ENCODE measurements at regions not wholly inside any gene's neighbourhood (a gene's known extent, or its start where the extent isn't known, plus 50 kb on each side); places are given as distances from the start of the nearest gene placed in this dataset.

DNA sequence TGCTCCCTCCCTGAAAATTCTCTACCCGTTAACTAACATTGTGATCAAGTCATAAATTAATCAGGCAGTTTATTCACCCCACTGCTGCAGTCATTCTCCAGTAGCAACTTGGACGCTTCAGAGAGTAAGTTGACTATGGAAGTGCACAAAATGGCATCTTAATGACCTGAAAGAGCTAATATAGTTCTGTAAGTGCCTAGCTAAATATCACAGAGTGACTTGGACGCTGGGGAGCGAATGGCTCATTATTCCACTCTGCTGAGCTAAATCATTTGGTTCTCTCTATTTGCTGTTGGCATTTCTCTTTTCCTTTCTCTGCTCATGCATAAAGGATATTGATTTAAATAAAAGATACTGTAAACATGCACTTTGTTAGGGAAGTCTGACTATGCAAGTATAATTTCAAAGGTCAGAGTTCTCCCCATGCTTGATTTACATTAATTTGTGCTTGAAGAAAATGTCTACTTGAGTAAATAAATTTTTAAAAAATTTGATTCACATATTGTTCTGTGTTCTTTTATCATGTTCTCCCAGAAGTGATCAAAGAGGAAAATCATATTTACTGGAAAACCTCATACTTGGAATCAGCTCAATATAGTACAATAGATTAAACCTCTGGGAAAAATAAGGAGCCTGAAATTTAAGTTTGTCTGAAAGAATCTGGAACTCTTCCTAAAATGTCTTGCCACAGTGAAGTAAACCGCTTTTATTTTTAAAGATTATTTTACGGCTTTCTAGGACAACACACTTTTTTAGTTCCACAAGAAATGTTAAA lies 169.5 kb upstream of the HAPLN1 start:
- TF ChIP-seq EP300 (IDR thresholded peaks at IDR 0.05; ENCODE audit: low read depth) = no peak
- no peak for TF ChIP-seq POLR2AphosphoS5 (IDR thresholded peaks at IDR 0.05)
- no peak for TF ChIP-seq POLR2A (IDR thresholded peaks at IDR 0.05)
- TF ChIP-seq CTCF (IDR thresholded peaks at IDR 0.05) = no peak
- no peaks in the 10 kb centered on the region for H3K4me1 ChIP-seq
- in situ Hi-C loops (cut with MboI; ENCODE audit: low pct_ligation_motif_present in 1 of 4, low pct_unique_long_range_greater_than_20kb in 1 of 4, low sequenced_read_pairs in 3 of 4) (no loop called here), intact Hi-C loops (cut with DNase I; ENCODE audit: low total_unique reads) (no loop called here)
- H3K9me3 ChIP-seq = no peaks in the 10 kb centered on the region
- H3K4me3 ChIP-seq = no peak overlapping the region
- no peak for DNase-seq
- H3K36me3 ChIP-seq = no peaks in the 10 kb centered on the region
- no peaks in the 10 kb centered on the region for H3K27me3 ChIP-seq
- 85 to 91% methylated on average over 6 of the region's 6 CpGs for WGBS, 2 donors (ENCODE audit: low coverage in 1 of 2)
- no peak overlapping the region for H3K27ac ChIP-seq

DNA sequence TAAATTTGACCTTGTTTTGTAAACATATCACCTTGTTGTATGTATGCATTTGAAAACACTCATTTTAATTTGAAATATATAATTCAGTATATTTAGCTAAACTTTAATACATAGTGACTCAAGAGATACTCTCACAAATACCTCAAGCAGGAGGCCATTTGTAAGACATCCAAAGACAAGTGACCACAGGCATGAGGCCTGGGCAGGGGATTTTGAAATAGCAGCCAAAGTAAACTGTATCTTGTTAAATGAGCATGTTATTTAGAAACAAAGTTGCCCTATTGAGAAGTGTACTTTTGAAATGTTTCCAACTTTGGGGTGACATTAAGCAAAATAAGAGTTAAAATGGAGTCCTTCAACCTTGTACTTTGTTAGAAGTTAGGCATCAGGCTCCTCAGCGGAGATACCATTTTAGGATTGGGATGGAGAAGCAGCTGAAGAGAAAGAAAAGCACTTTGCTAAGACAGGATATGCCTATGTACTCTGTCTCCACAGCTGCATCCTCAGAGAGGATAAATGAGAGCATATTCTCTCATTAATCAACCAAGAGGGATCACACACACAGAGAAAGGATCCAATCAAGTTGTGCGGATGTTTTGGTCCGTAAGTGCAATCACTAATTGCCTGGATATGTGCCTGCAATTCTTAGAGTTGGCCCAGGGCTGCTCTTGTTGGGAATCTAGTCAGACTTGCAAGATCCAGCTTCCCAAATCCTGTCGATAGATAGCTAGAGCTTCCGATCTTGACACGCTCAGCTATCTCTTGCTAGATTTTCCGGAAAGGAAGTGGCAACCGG lies 157.5 kb upstream of the HAPLN1 start:
- Histone ChIP-seq H3K27me3 (no peaks in the 10 kb centered on the region), H3K9me3 (no peaks in the 10 kb centered on the region), H3K4me1 (no peaks in the 10 kb centered on the region), H3K4me3 (no peak overlapping the region), H3K27ac (no peak overlapping the region), H3K36me3 (no peaks in the 10 kb centered on the region)
- WGBS, 2 donors (ENCODE audit: low coverage in 1 of 2) = 73 to 90% methylated on average over 6 to 8 of the region's 8 CpGs
- DNase-seq = no peak
- intact Hi-C loops (cut with DNase I; ENCODE audit: low total_unique reads) (no loop called here), in situ Hi-C loops (cut with MboI; ENCODE audit: low pct_ligation_motif_present in 1 of 4, low pct_unique_long_range_greater_than_20kb in 1 of 4, low sequenced_read_pairs in 3 of 4) (no loop called here)
- TF ChIP-seq POLR2AphosphoS5 (IDR thresholded peaks at IDR 0.05) (no peak), CTCF (IDR thresholded peaks at IDR 0.05) (no peak), POLR2A (IDR thresholded peaks at IDR 0.05) (no peak), EP300 (IDR thresholded peaks at IDR 0.05; ENCODE audit: low read depth) (no peak)

- 81 to 96% methylated on average over 3 to 6 of the region's 6 CpGs for WGBS, 2 donors (ENCODE audit: low coverage in 1 of 2)
- Histone ChIP-seq H3K4me1 (no peaks in the 10 kb centered on the region), H3K36me3 (no peaks in the 10 kb centered on the region), H3K9me3 (no peaks in the 10 kb centered on the region), H3K4me3 (no peak overlapping the region), H3K27ac (no peak overlapping the region), H3K27me3 (no peaks in the 10 kb centered on the region)
- intact Hi-C loops (cut with DNase I; ENCODE audit: low total_unique reads) (no loop called here), in situ Hi-C loops (cut with MboI; ENCODE audit: low pct_ligation_motif_present in 1 of 4, low pct_unique_long_range_greater_than_20kb in 1 of 4, low sequenced_read_pairs in 3 of 4) (no loop called here)
- TF ChIP-seq EP300 (IDR thresholded peaks at IDR 0.05; ENCODE audit: low read depth) = no peak
- no peak for TF ChIP-seq POLR2AphosphoS5 (IDR thresholded peaks at IDR 0.05)
- no peak for TF ChIP-seq POLR2A (IDR thresholded peaks at IDR 0.05)
- no peak for TF ChIP-seq CTCF (IDR thresholded peaks at IDR 0.05)
- DNase-seq = no peak
Measured at GRCh38 chr5:83871533-83872395, 151.1 kb upstream of the HAPLN1 start.

DNA sequence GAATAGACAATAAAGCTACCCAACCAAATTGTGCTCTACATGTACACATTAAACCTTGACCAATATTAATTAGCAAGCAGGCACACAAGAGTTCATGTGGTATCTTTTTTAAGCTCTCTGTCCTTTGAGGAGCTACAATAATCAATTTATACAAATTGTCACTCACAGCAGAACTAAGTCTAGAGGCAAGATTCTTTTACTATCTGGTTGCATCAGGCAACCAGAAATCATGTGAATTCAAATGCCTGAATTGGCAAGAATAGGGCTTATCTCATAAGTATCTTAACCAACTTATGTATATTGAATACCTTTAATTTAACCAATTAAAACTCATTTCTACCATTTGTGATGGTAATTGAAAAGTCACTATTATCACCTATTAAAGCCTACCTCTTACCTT lies 145.5 kb upstream of the HAPLN1 start:
- Histone ChIP-seq H3K36me3 (no peaks in the 10 kb centered on the region), H3K27ac (no peak overlapping the region), H3K9me3 (no peaks in the 10 kb centered on the region), H3K4me3 (no peak overlapping the region), H3K27me3 (no peaks in the 10 kb centered on the region), H3K4me1 (no peaks in the 10 kb centered on the region)
- in situ Hi-C loops (cut with MboI; ENCODE audit: low pct_ligation_motif_present in 1 of 4, low pct_unique_long_range_greater_than_20kb in 1 of 4, low sequenced_read_pairs in 3 of 4) = no loop called here
- no peak for DNase-seq
- TF ChIP-seq POLR2A (IDR thresholded peaks at IDR 0.05) = no peak
- TF ChIP-seq EP300 (IDR thresholded peaks at IDR 0.05; ENCODE audit: low read depth) = no peak
- no peak for TF ChIP-seq POLR2AphosphoS5 (IDR thresholded peaks at IDR 0.05)
- no peak for TF ChIP-seq CTCF (IDR thresholded peaks at IDR 0.05)
- intact Hi-C loops (cut with DNase I; ENCODE audit: low total_unique reads) = no loop called here
